Eye (tissue), 1 donor: ENCODE measurements at regions not wholly inside any gene's neighbourhood (a gene's known extent, or its start where the extent isn't known, plus 50 kb on each side); places are given as distances from the start of the nearest gene placed in this dataset.

ENCODE experiments used
- DNase-seq: peaks from one replicate; pipeline ENCODE4 v3.0.0-alpha.2; 2015

DNA sequence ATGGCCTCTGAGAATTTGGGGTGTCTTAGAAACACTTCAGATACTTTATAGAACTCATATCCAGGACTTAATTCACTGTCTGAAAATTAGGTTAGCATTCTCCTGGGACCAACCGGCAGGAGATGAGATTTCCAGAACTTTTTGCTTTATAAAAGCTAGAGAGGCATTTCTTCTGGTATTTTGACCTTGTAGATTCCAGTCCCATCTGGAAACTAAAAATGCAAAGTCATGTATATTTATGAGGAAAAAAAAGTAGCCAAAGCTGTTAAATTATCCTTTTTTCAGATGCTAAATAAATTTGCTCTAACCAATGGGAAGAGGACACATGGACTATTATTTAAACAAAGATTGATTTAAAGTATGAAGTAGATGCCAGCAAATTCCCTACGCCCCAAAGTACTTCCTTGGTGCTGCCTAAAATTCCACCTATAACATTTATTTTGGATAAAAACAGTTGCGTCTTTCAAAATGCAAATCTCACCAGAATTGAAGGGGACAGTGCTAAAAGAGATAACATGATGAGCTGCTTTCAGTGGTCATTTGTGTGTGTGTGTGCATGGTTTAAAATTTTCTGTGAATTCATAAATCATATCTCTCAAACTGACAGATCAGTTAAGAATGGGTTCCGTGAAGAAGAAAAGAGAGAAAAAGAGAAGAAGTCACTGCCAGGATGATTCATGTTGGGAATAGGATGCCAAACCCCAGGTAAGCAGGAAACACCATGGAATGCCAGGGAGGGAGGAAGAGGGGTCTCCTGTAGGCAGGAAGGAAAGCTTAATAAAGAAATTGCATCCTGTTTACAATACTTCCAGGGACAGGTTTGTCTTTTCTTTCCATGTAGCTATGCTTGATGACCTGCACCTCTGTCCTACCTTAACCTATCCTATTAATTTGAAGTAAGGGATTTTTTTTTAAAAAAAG lies 97.7 kb upstream of the RGS6 start:
- DNase-seq, result no peak

DNA sequence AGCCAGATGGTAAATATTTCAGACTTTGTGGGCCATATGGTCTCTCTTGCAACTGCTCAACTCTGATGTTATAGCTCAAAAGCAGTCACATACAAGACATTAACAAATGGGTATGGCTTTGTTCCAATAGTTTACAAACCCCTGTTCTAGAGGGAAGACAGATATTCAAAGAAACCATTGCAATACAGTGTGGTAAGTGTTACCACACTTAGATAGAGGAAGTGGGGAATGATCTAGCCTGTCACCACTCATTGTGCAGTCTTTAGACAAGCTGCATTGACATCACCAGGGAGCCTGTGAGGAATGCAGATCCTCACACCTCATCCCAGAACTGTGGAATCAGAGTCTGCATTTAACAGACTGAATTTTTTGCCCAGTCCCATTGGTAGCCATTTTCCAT lies 80.0 kb upstream of the RGS6 start:
- peak; percentile 19 for DNase-seq

- peak; percentile 74 for DNase-seq
These were observed 76.7 kb upstream of the RGS6 start for GRCh38 chr14:71855399-71856036.

DNA sequence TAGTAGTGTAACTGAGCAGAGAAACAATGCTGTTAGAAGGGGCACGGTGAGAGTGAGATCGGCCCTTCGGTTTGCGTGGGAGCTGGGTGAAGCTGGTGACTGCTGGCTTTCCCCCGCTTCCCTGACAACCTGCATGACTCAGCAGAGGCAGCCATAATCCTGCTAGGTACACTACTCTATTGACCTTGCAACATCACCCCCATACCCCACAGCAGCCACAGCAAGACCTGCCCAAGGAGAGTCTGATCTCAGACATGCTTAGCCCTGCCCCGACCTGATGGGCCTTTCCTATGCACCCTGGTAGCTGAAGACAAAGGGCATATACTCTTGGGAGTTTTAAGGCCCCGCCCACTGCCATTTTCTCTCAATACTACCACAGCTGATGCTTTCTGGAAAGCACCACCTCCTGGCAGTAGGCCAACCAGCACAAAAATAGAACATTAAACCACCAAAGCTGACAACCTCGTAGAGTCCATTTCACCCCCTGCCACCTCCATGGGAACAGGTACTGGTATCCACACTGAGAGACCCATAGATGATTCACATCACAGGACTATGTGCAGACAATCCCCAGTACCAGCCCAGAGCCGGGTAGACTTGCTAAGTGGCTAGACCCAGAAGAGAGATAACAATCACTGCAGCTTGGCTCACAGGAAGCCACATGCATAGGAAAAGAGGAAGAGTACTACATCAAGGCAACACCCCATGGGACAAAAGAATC lies 75.9 kb upstream of the RGS6 start:
- no peak for DNase-seq

GRCh38 chr14:71863049-71863448 lies 69.2 kb upstream of the RGS6 start:
- DNase-seq, result no peak

- no peak for DNase-seq
These were observed 68.5 kb upstream of the RGS6 start for GRCh38 chr14:71863766-71864165.
